Nephron (organoid): ENCODE measurements at regions not wholly inside any gene's neighbourhood (a gene's known extent, or its start where the extent isn't known, plus 50 kb on each side); places are given as distances from the start of the nearest gene placed in this dataset.

Source experiments
- H3K27ac Mint-ChIP-seq, 3 experiments: 2 replicates each; pipeline ENCODE4 v1.8.0; 2020; ENCODE audit warnings: mixed read lengths in 3 of 3, mild to moderate bottlenecking in 2 of 3, moderate library complexity in 1 of 3
- H3K27me3 Mint-ChIP-seq: 2 replicates; pipeline ENCODE4 v1.8.0; 2021; ENCODE audit warnings: low read depth, mild to moderate bottlenecking, moderate library complexity, mixed read lengths
- H3K36me3 Mint-ChIP-seq: 2 replicates; pipeline ENCODE4 v1.8.0; 2020; ENCODE audit warnings: low read depth, mixed read lengths
- H3K4me1 Mint-ChIP-seq: 2 replicates; pipeline ENCODE4 v1.8.0; 2020; ENCODE audit warnings: mixed read lengths
- H3K4me3 Mint-ChIP-seq, 3 experiments: 2 replicates each; pipeline ENCODE4 v1.8.0; 2020; ENCODE audit warnings: mild to moderate bottlenecking in 3 of 3, mixed read lengths in 3 of 3, moderate library complexity in 2 of 3
- H3K9me3 Mint-ChIP-seq: 2 replicates; pipeline ENCODE4 v1.8.0; 2020; ENCODE audit warnings: mixed read lengths
- CTCF ChIP-seq, 3 experiments: fragments of 200-600 bp; sonication (generic); IDR thresholded peaks; one replicate each; pipeline ENCODE4 v1.5.0; 2021; ENCODE audit warnings: antibody characterized with exemption in 3 of 3; ENCODE audit not compliant: unreplicated experiment in 3 of 3

GRCh38 chr13:48159401-48159800 lies 64.5 kb upstream of the MED4 start:
- no peaks in the 10 kb centered on the region for H3K27me3 Mint-ChIP-seq
- H3K4me1 Mint-ChIP-seq, result peaks cover 16% of the 10 kb centered on the region
- TF ChIP-seq CTCF (IDR thresholded peaks at IDR 0.05; ENCODE audit: unreplicated experiment in 3 of 3), result no peak
- H3K9me3 Mint-ChIP-seq, result no peaks in the 10 kb centered on the region
- H3K4me3 Mint-ChIP-seq, result no peak overlapping the region
- H3K36me3 Mint-ChIP-seq, result no peaks in the 10 kb centered on the region
- H3K27ac Mint-ChIP-seq, result peak overlapping the region in 2 of 3 experiments; percentile 7 to 70

- Mint-ChIP-seq H3K36me3 (no peaks in the 10 kb centered on the region), H3K27me3 (no peaks in the 10 kb centered on the region), H3K27ac (peak overlapping the region; percentile 70 to 91 (median 91)), H3K9me3 (no peaks in the 10 kb centered on the region), H3K4me3 (no peak overlapping the region), H3K4me1 (peaks cover 20% of the 10 kb centered on the region)
- TF ChIP-seq CTCF (IDR thresholded peaks at IDR 0.05; ENCODE audit: unreplicated experiment in 3 of 3), result no peak
Observed at GRCh38 chr13:48158915-48159314, 64.0 kb upstream of the MED4 start.

- H3K27me3 Mint-ChIP-seq, result no peaks in the 10 kb centered on the region
- H3K4me1 Mint-ChIP-seq, result peaks cover 20% of the 10 kb centered on the region
- peak overlapping the region in 1 of 3 experiments; percentile 9 for H3K4me3 Mint-ChIP-seq
- no peaks in the 10 kb centered on the region for H3K9me3 Mint-ChIP-seq
- no peak for TF ChIP-seq CTCF (IDR thresholded peaks at IDR 0.05; ENCODE audit: unreplicated experiment in 3 of 3)
- H3K27ac Mint-ChIP-seq, result peak overlapping the region; percentile 91
- no peaks in the 10 kb centered on the region for H3K36me3 Mint-ChIP-seq
Observed at GRCh38 chr13:48158290-48158689, 63.4 kb upstream of the MED4 start.

GRCh38 chr13:48156466-48156865 lies 61.6 kb upstream of the MED4 start:
- H3K4me1 Mint-ChIP-seq, result peaks cover 20% of the 10 kb centered on the region
- H3K36me3 Mint-ChIP-seq, result no peaks in the 10 kb centered on the region
- no peaks in the 10 kb centered on the region for H3K27me3 Mint-ChIP-seq
- H3K27ac Mint-ChIP-seq, result no peak overlapping the region
- no peaks in the 10 kb centered on the region for H3K9me3 Mint-ChIP-seq
- no peak overlapping the region for H3K4me3 Mint-ChIP-seq
- no peak for TF ChIP-seq CTCF (IDR thresholded peaks at IDR 0.05; ENCODE audit: unreplicated experiment in 3 of 3)

GRCh38 chr13:48155848-48156247 lies 60.9 kb upstream of the MED4 start:
- H3K4me3 Mint-ChIP-seq, result no peak overlapping the region
- peak overlapping the region in 1 of 3 experiments; percentile 3 for H3K27ac Mint-ChIP-seq

More at GRCh38 chr13:48155848-48156247, 60.9 kb upstream of the MED4 start:
- Mint-ChIP-seq H3K9me3 (no peaks in the 10 kb centered on the region), H3K36me3 (no peaks in the 10 kb centered on the region), H3K27me3 (no peaks in the 10 kb centered on the region), H3K4me1 (peaks cover 17% of the 10 kb centered on the region)
- no peak for TF ChIP-seq CTCF (IDR thresholded peaks at IDR 0.05; ENCODE audit: unreplicated experiment in 3 of 3)
